ENCODE measurements at regions not wholly inside any gene's neighbourhood (a gene's known extent, or its start where the extent isn't known, plus 50 kb on each side); places are given as distances from the start of the nearest gene placed in this dataset.

DNA sequence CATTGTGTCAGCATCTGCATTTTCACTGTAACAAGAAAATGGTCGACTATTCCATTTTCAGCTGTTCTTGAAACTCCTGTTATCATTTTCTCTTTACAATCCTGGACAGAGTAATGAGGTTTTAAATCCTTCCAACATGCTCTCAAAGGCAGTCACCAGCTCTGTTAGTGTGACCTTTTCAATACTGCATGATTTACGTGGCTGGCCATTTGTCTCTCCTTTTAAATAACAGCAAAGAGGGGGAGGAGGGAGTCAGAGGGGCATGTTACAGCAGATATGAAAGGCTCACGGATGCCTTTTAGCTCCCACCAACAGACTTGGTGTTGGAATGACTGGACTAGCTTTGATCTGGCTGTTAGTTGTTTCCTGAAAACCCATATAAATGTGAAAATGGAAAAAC is 1251.2 kb downstream of the AACS start:
- no peak for TF ChIP-seq CTCF (conservative IDR thresholded peaks at IDR 0.05)
- H3K27ac ChIP-seq: no peak overlapping the region

DNA sequence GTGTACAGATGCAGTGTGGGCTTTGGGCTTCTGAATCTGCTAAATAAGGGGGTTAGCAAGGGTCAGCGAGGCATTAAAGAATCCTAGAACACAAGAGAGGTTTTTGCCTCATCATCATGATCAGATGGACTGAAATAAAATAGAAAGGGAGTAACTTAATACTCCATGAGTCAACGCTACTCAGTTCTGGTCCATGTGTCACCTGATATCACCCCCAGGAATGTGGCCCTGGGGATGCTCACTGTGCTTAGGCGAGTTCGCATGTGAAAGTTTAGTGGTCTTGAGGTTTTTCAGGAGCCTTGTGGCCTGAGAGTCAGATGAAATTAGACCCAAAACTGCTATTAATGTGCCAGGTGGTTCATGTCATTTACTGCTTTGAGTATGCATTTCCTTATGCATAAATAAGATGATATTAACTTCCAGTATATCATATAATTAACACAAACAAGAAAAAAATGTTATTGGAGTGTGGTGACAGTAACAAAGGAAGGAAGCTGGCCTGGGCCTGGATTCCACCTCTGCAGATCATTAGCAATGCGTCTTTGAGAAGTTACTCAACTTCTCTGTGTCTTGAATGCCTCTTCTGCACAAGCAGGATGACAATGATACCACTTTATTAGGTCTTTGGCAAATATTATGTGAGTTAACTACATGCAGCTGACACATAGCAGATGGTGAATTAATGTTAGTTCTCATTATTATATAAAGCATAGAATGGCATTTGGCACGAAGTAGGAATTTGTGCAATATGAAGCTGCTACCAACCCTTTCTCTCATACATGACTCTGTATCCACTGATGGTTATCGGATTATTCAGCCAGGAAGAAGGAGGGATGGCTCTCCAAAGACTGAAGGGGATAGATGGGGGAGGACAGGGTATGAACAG is 1272.6 kb downstream of the AACS start:
- TF ChIP-seq CTCF (conservative IDR thresholded peaks at IDR 0.05): no peak
- no peak overlapping the region for H3K27ac ChIP-seq

DNA sequence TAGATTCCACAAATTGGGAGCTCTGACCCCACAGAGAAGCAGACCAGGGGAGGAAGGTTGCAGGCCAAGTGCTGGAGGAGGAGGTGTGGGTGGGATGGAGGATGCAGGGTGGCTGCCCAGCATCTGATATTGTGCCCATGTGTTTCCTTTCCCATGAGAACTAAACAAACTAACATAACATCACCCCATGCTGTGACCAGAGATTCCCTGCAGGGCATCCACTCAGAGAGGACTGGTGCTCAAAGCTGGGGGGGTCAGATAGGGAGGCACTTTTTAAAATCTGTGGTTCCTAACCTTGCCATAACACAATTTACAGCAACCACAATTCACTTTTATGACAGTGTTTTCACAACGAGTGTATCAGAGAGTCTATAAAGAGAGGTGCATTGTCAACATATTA is 1277.6 kb downstream of the AACS start:
- no peak for TF ChIP-seq CTCF (conservative IDR thresholded peaks at IDR 0.05)

DNA sequence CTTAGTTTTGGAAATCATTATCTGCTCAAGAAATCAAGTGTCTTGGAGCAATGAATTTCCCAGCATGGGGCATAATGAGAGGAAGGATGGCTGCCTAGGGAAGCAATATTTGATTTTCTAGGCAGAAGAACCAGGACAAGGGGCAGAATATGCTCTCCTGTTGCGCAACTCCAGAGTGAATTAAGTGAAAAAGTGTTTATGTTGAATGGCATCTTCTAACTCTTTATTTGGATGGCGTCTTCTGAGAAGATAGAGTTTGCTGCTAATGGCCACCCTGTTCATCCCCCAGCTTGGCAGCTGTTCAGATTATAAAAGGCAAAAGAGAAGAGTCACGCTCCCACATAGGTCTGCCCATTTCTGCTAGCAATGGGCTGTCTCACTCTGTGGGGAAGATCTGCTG is 1278.1 kb downstream of the AACS start:
- TF ChIP-seq CTCF (conservative IDR thresholded peaks at IDR 0.05): no peak
- no peak overlapping the region for H3K27ac ChIP-seq

More for the DNA sequence above, 1277.6 kb downstream of the AACS start:
- no peak overlapping the region for H3K27ac ChIP-seq

- H3K27ac ChIP-seq: no peak overlapping the region
- TF ChIP-seq CTCF (conservative IDR thresholded peaks at IDR 0.05): no peak
These were observed 1280.9 kb downstream of the AACS start for GRCh38 chr12:126346087-126346486.

- no peak overlapping the region for H3K27ac ChIP-seq
- no peak for TF ChIP-seq CTCF (conservative IDR thresholded peaks at IDR 0.05)
These were observed 1282.2 kb downstream of the AACS start for GRCh38 chr12:126347421-126347820.

GRCh38 chr12:126349383-126349782 is 1284.1 kb downstream of the AACS start:
- TF ChIP-seq CTCF (conservative IDR thresholded peaks at IDR 0.05): no peak
- no peak overlapping the region for H3K27ac ChIP-seq

All from VCaP (cell line).